GM12864 (cell line): ENCODE measurements at regions not wholly inside any gene's neighbourhood (a gene's known extent, or its start where the extent isn't known, plus 50 kb on each side); places are given as distances from the start of the nearest gene placed in this dataset.

Experiments
- DNase-seq: peaks from one replicate; pipeline ENCODE4 v3.0.0-alpha.2; 2011; ENCODE audit warnings: low read depth
- H3K4me3 ChIP-seq: 2 replicates; pipeline ENCODE4 v1.5.1; 2011; ENCODE audit warnings: mild to moderate bottlenecking, low read depth, low read length, control low read depth
- CTCF ChIP-seq: IDR thresholded peaks from 2 replicates; pipeline ENCODE4 v1.5.1; 2011; ENCODE audit warnings: low read depth, mild to moderate bottlenecking, moderate library complexity, low read length, control low read depth, inconsistent platforms; ENCODE audit errors: missing control alignments

- TF ChIP-seq CTCF, result no peak
- no peak for DNase-seq
- no peak overlapping the region for H3K4me3 ChIP-seq
Observed at GRCh38 chr12:115257791-115258190, 573.8 kb upstream of the TBX3 start.

- no peak for DNase-seq
- no peak overlapping the region for H3K4me3 ChIP-seq
- no peak for TF ChIP-seq CTCF
Observed at GRCh38 chr12:115255962-115256361, 572.0 kb upstream of the TBX3 start.

- no peak for TF ChIP-seq CTCF
- no peak for DNase-seq
- no peak overlapping the region for H3K4me3 ChIP-seq
Observed at GRCh38 chr12:115255257-115255656, 571.3 kb upstream of the TBX3 start.

GRCh38 chr12:115253049-115253448, 569.1 kb upstream of the TBX3 start:
- no peak for TF ChIP-seq CTCF
- H3K4me3 ChIP-seq, result no peak overlapping the region
- DNase-seq, result no peak

- no peak for DNase-seq
- H3K4me3 ChIP-seq, result no peak overlapping the region
- TF ChIP-seq CTCF, result no peak
Observed at GRCh38 chr12:115251727-115252126, 567.8 kb upstream of the TBX3 start.

- DNase-seq, result no peak
- TF ChIP-seq CTCF, result no peak
- no peak overlapping the region for H3K4me3 ChIP-seq
Observed at GRCh38 chr12:115249671-115250278, 565.8 kb upstream of the TBX3 start.

GRCh38 chr12:115245020-115245419, 561.0 kb upstream of the TBX3 start:
- no peak for DNase-seq
- no peak for TF ChIP-seq CTCF
- H3K4me3 ChIP-seq, result no peak overlapping the region
